Stomach (tissue), 4 donors: ENCODE measurements at regions not wholly inside any gene's neighbourhood (a gene's known extent, or its start where the extent isn't known, plus 50 kb on each side); places are given as distances from the start of the nearest gene placed in this dataset.

Experiments used
- CTCF ChIP-seq, 7 experiments: fragments of 450-650 bp in 4 of 7; fragments of 200-600 bp in 3 of 7; sonication (generic) in 3 of 7; IDR thresholded peaks; one replicate each; pipeline ENCODE4 v1.5.1; 2016 to 2019; ENCODE audit warnings: antibody characterized with exemption in 7 of 7, control low read depth in 2 of 7, mild to moderate bottlenecking in 1 of 7
- EP300 ChIP-seq: sonication (generic); formaldehyde crosslinking; IDR thresholded peaks from one replicate; pipeline ENCODE4 v1.6.1; 2017; ENCODE audit warnings: antibody characterized with exemption

GRCh38 chr3:64888840-64889392, 201.1 kb upstream of the ADAMTS9 start:
- TF ChIP-seq CTCF (IDR thresholded peaks at IDR 0.05) (no peak), EP300 (no peak)
